ENCODE measurements at regions not wholly inside any gene's neighbourhood (a gene's known extent, or its start where the extent isn't known, plus 50 kb on each side); places are given as distances from the start of the nearest gene placed in this dataset.

- DNase-seq (ENCODE audit: low read depth): no peak
- TF ChIP-seq POLR2A (IDR thresholded peaks at IDR 0.05; ENCODE audit: extremely low read depth, insufficient read length) (no peak), CTCF (IDR thresholded peaks at IDR 0.05; ENCODE audit: low read depth, low read length) (no peak), MYC (IDR thresholded peaks at IDR 0.05; ENCODE audit: low read depth, low read length) (no peak)
- TF ChIP-seq, protein P1, sequence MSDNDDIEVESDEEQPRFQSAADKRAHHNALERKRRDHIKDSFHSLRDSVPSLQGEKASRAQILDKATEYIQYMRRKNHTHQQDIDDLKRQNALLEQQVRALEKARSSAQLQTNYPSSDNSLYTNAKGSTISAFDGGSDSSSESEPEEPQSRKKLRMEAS (IDR thresholded peaks at IDR 0.05; ENCODE audit: low read depth, low read length): no peak
- H3K4me3 ChIP-seq (ENCODE audit: low read depth, low read length): no peak overlapping the region
Observed at GRCh38 chr1:29631836-29632805, 395.8 kb downstream of the PTPRU start.

GRCh38 chr1:29631361-29631760 lies 395.0 kb downstream of the PTPRU start:
- H3K4me3 ChIP-seq (ENCODE audit: low read depth, low read length): no peak overlapping the region
- TF ChIP-seq, protein P1 (IDR thresholded peaks at IDR 0.05; ENCODE audit: low read depth, low read length): no peak
- TF ChIP-seq CTCF (IDR thresholded peaks at IDR 0.05; ENCODE audit: low read depth, low read length): no peak
- TF ChIP-seq POLR2A (IDR thresholded peaks at IDR 0.05; ENCODE audit: extremely low read depth, insufficient read length): no peak
- no peak for TF ChIP-seq MYC (IDR thresholded peaks at IDR 0.05; ENCODE audit: low read depth, low read length)
- DNase-seq (ENCODE audit: low read depth): no peak

- TF ChIP-seq POLR2A (IDR thresholded peaks at IDR 0.05; ENCODE audit: extremely low read depth, insufficient read length): no peak
- TF ChIP-seq CTCF (IDR thresholded peaks at IDR 0.05; ENCODE audit: low read depth, low read length): no peak
- TF ChIP-seq, protein P1 (IDR thresholded peaks at IDR 0.05; ENCODE audit: low read depth, low read length): no peak
- no peak for TF ChIP-seq MYC (IDR thresholded peaks at IDR 0.05; ENCODE audit: low read depth, low read length)
- DNase-seq (ENCODE audit: low read depth): no peak
- H3K4me3 ChIP-seq (ENCODE audit: low read depth, low read length): no peak overlapping the region
Observed at GRCh38 chr1:29630756-29631155, 394.4 kb downstream of the PTPRU start.

DNA sequence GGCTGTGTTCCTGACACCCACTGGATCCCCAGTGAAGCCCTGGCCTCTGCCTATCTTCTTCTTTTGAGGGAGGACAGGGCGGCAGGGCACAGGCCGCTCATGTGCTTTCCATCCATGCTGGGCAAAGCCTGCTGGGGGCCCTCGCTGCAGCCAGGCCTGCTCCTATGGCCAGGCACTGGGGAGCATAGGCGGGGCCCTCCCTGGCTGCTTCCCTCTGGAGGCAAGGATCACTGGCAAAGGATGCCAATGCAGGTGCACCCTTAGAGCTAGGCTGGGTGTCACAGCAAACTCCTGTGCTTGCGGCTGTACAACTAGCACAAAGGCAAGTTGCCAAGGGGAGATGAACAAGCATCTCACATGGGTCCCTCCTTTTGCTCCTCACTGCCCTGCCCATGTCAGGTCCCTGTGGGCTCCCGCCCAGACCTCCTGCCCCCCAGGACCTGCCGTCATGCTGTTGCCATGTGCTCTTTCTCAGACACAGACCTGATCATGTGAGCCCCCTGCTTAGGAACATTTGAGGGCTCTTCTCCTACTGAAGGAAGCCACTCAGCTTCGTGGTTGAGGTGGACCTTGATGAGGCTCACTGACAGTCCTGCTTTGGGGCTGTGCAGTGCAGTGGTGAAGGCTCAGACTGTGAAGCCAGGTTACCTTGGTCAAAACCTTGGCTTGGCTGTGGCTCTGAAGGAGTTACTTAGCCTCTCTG lies 393.6 kb downstream of the PTPRU start:
- H3K4me3 ChIP-seq (ENCODE audit: low read depth, low read length): no peak overlapping the region
- no peak for DNase-seq (ENCODE audit: low read depth)
- TF ChIP-seq CTCF (IDR thresholded peaks at IDR 0.05; ENCODE audit: low read depth, low read length) (no peak), MYC (IDR thresholded peaks at IDR 0.05; ENCODE audit: low read depth, low read length) (no peak), POLR2A (IDR thresholded peaks at IDR 0.05; ENCODE audit: extremely low read depth, insufficient read length) (no peak)
- TF ChIP-seq, protein P1 (IDR thresholded peaks at IDR 0.05; ENCODE audit: low read depth, low read length): no peak

- no peak for DNase-seq (ENCODE audit: low read depth)
- TF ChIP-seq CTCF (IDR thresholded peaks at IDR 0.05; ENCODE audit: low read depth, low read length) (no peak), POLR2A (IDR thresholded peaks at IDR 0.05; ENCODE audit: extremely low read depth, insufficient read length) (no peak), MYC (IDR thresholded peaks at IDR 0.05; ENCODE audit: low read depth, low read length) (no peak)
- TF ChIP-seq, protein P1 (IDR thresholded peaks at IDR 0.05; ENCODE audit: low read depth, low read length): no peak
- no peak overlapping the region for H3K4me3 ChIP-seq (ENCODE audit: low read depth, low read length)
Observed at GRCh38 chr1:29629401-29629800, 393.1 kb downstream of the PTPRU start.

All from NB4 (cell line).